ENCODE measurements at regions not wholly inside any gene's neighbourhood (a gene's known extent, or its start where the extent isn't known, plus 50 kb on each side); places are given as distances from the start of the nearest gene placed in this dataset.

GRCh38 chr2:67540962-67541361 lies 143.8 kb downstream of the ETAA1 start:
- ATAC-seq (replicated peaks): no peak
- Mint-ChIP-seq H3K36me3 (no peaks in the 10 kb centered on the region), H3K4me3 (no peak overlapping the region), H3K27ac (no peak overlapping the region), H3K4me1 (no peaks in the 10 kb centered on the region), H3K9me3 (peaks cover 11 to 17% of the 10 kb centered on the region in 2 donors), H3K27me3 (no peaks in the 10 kb centered on the region)
- no peak for DNase-seq

- DNase-seq (no peak), ATAC-seq (replicated peaks) (no peak)
- no peak overlapping the region for H3K4me3 Mint-ChIP-seq
- H3K36me3 Mint-ChIP-seq: no peaks in the 10 kb centered on the region
- H3K9me3 Mint-ChIP-seq: peaks cover 8 to 16% of the 10 kb centered on the region in 2 donors
- peaks cover 0 to 6% of the 10 kb centered on the region in 2 donors for H3K27me3 Mint-ChIP-seq
- H3K27ac Mint-ChIP-seq: no peak overlapping the region
- H3K4me1 Mint-ChIP-seq: no peaks in the 10 kb centered on the region
Observed at GRCh38 chr2:67544286-67544685, 147.2 kb downstream of the ETAA1 start.

GRCh38 chr2:67548317-67549201 lies 151.4 kb downstream of the ETAA1 start:
- no peak for ATAC-seq (replicated peaks)
- Mint-ChIP-seq H3K9me3 (peaks cover 6% of the 10 kb centered on the region in 2 donors), H3K4me1 (no peaks in the 10 kb centered on the region), H3K27ac (no peak overlapping the region), H3K4me3 (no peak overlapping the region), H3K36me3 (no peaks in the 10 kb centered on the region), H3K27me3 (peaks cover 0 to 6% of the 10 kb centered on the region in 2 donors)
- DNase-seq: no peak

- no peak for ATAC-seq (replicated peaks)
- H3K4me1 Mint-ChIP-seq: no peaks in the 10 kb centered on the region
Observed at GRCh38 chr2:67559156-67559555, 162.0 kb downstream of the ETAA1 start.

GRCh38 chr2:67560771-67561456 lies 163.8 kb downstream of the ETAA1 start:
- DNase-seq: no peak
- Mint-ChIP-seq H3K4me3 (no peak overlapping the region), H3K36me3 (no peaks in the 10 kb centered on the region), H3K27me3 (no peaks in the 10 kb centered on the region), H3K9me3 (no peaks in the 10 kb centered on the region), H3K4me1 (no peaks in the 10 kb centered on the region), H3K27ac (no peak overlapping the region)
- no peak for ATAC-seq (replicated peaks)

More at GRCh38 chr2:67559156-67559555, 162.0 kb downstream of the ETAA1 start:
- Mint-ChIP-seq H3K4me3 (no peak overlapping the region), H3K27ac (no peak overlapping the region), H3K36me3 (no peaks in the 10 kb centered on the region), H3K27me3 (no peaks in the 10 kb centered on the region), H3K9me3 (no peaks in the 10 kb centered on the region)
- DNase-seq: no peak

- Mint-ChIP-seq H3K9me3 (no peaks in the 10 kb centered on the region), H3K36me3 (no peaks in the 10 kb centered on the region), H3K27ac (no peak overlapping the region), H3K4me3 (no peak overlapping the region), H3K27me3 (no peaks in the 10 kb centered on the region), H3K4me1 (no peaks in the 10 kb centered on the region)
- DNase-seq (no peak), ATAC-seq (replicated peaks) (no peak)
Observed at GRCh38 chr2:67561457-67561965, 164.4 kb downstream of the ETAA1 start.

GRCh38 chr2:67564076-67564475 lies 166.9 kb downstream of the ETAA1 start:
- Mint-ChIP-seq H3K36me3 (no peaks in the 10 kb centered on the region), H3K27me3 (no peaks in the 10 kb centered on the region), H3K9me3 (peaks cover 0 to 2% of the 10 kb centered on the region in 2 donors), H3K27ac (no peak overlapping the region), H3K4me3 (no peak overlapping the region), H3K4me1 (no peaks in the 10 kb centered on the region)
- ATAC-seq (replicated peaks): no peak
- DNase-seq: no peak

- Mint-ChIP-seq H3K27ac (no peak overlapping the region), H3K36me3 (no peaks in the 10 kb centered on the region), H3K9me3 (peaks cover 0 to 2% of the 10 kb centered on the region in 2 donors), H3K27me3 (no peaks in the 10 kb centered on the region), H3K4me1 (no peaks in the 10 kb centered on the region), H3K4me3 (no peak overlapping the region)
- DNase-seq: no peak
- no peak for ATAC-seq (replicated peaks)
Observed at GRCh38 chr2:67564626-67565025, 167.5 kb downstream of the ETAA1 start.

- Mint-ChIP-seq H3K9me3 (peaks cover 0 to 2% of the 10 kb centered on the region in 2 donors), H3K4me3 (no peak overlapping the region), H3K36me3 (no peaks in the 10 kb centered on the region), H3K27ac (no peak overlapping the region), H3K27me3 (no peaks in the 10 kb centered on the region), H3K4me1 (no peaks in the 10 kb centered on the region)
- DNase-seq: no peak
- no peak for ATAC-seq (replicated peaks)
Observed at GRCh38 chr2:67565262-67565661, 168.1 kb downstream of the ETAA1 start.

- Mint-ChIP-seq H3K27me3 (no peaks in the 10 kb centered on the region), H3K4me1 (no peaks in the 10 kb centered on the region), H3K4me3 (no peak overlapping the region), H3K36me3 (no peaks in the 10 kb centered on the region), H3K9me3 (peaks cover 0 to 2% of the 10 kb centered on the region in 2 donors), H3K27ac (no peak overlapping the region)
- DNase-seq (no peak), ATAC-seq (replicated peaks) (no peak)
Observed at GRCh38 chr2:67565761-67566160, 168.6 kb downstream of the ETAA1 start.

GRCh38 chr2:67566285-67566684 lies 169.2 kb downstream of the ETAA1 start:
- Mint-ChIP-seq H3K4me1 (no peaks in the 10 kb centered on the region), H3K4me3 (no peak overlapping the region), H3K9me3 (peaks cover 0 to 2% of the 10 kb centered on the region in 2 donors), H3K36me3 (no peaks in the 10 kb centered on the region), H3K27ac (no peak overlapping the region), H3K27me3 (no peaks in the 10 kb centered on the region)
- no peak for ATAC-seq (replicated peaks)
- DNase-seq: no peak

- Mint-ChIP-seq H3K27me3 (no peaks in the 10 kb centered on the region), H3K27ac (no peak overlapping the region), H3K4me3 (no peak overlapping the region), H3K9me3 (peaks cover 0 to 2% of the 10 kb centered on the region in 2 donors), H3K4me1 (no peaks in the 10 kb centered on the region), H3K36me3 (no peaks in the 10 kb centered on the region)
- ATAC-seq (replicated peaks): no peak
- DNase-seq: no peak
Observed at GRCh38 chr2:67566958-67567635, 170.0 kb downstream of the ETAA1 start.

- no peak for DNase-seq
- Mint-ChIP-seq H3K4me1 (no peaks in the 10 kb centered on the region), H3K27me3 (peaks cover 0 to 5% of the 10 kb centered on the region in 2 donors), H3K4me3 (no peak overlapping the region), H3K27ac (no peak overlapping the region), H3K36me3 (no peaks in the 10 kb centered on the region), H3K9me3 (peaks cover 0 to 2% of the 10 kb centered on the region in 2 donors)
- ATAC-seq (replicated peaks): no peak
Observed at GRCh38 chr2:67567886-67568285, 170.8 kb downstream of the ETAA1 start.

GRCh38 chr2:67570611-67571010 lies 173.5 kb downstream of the ETAA1 start:
- ATAC-seq (replicated peaks): no peak
- Mint-ChIP-seq H3K4me3 (no peak overlapping the region), H3K9me3 (peaks cover 0 to 2% of the 10 kb centered on the region in 2 donors), H3K27ac (no peak overlapping the region), H3K27me3 (peaks cover 0 to 6% of the 10 kb centered on the region in 2 donors), H3K4me1 (no peaks in the 10 kb centered on the region), H3K36me3 (no peaks in the 10 kb centered on the region)
- DNase-seq: no peak

All from stimulated activated naive B cell treated with anti-CD40 and anti-IgM and Interleukin-4, amounts not matched to agents 10 μg/mL and 1 μg/mL and 100 μg/mL, for 72 hours (primary cell).